Suprapubic skin (tissue), 4 donors: ENCODE measurements at regions not wholly inside any gene's neighbourhood (a gene's known extent, or its start where the extent isn't known, plus 50 kb on each side); places are given as distances from the start of the nearest gene placed in this dataset.

Experiments used
- DNase-seq, 2 donors: peaks; one replicate each; pipeline ENCODE4 v3.0.0-alpha.2; 2019; ENCODE audit warnings: low spot score in 2 of 2
- H3K27ac ChIP-seq: fragments of 200-600 bp; sonication (generic); one replicate; pipeline ENCODE4 v1.5.1; 2019
- H3K27me3 ChIP-seq: fragments of 200-600 bp; sonication (generic); one replicate; pipeline ENCODE4 v1.5.1; 2019
- H3K36me3 ChIP-seq: fragments of 200-600 bp; sonication (generic); one replicate; pipeline ENCODE4 v1.5.1; 2019
- H3K4me1 ChIP-seq: fragments of 200-600 bp; sonication (generic); one replicate; pipeline ENCODE4 v1.5.1; 2019
- H3K4me3 ChIP-seq: fragments of 200-600 bp; sonication (generic); one replicate; pipeline ENCODE4 v1.5.1; 2019; ENCODE audit warnings: mild to moderate bottlenecking
- H3K9me3 ChIP-seq: fragments of 200-600 bp; sonication (generic); one replicate; pipeline ENCODE4 v1.5.1; 2019
- CTCF ChIP-seq, 2 donors: fragments of 200-600 bp in 1 of 2; fragments of 450-650 bp in 1 of 2; sonication (generic) in 1 of 2; IDR thresholded peaks; one replicate each; pipeline ENCODE4 v1.5.1; 2016 to 2019; ENCODE audit warnings: antibody characterized with exemption in 2 of 2, mild to moderate bottlenecking in 1 of 2, moderate library complexity in 1 of 2
- EP300 ChIP-seq: sonication (generic); formaldehyde crosslinking; IDR thresholded peaks from one replicate; pipeline ENCODE4 v1.6.1; 2017; ENCODE audit warnings: antibody characterized with exemption
- POLR2A ChIP-seq, 2 donors: fragments of 450-650 bp; IDR thresholded peaks; one replicate each; pipeline ENCODE4 v1.6.1; 2017; ENCODE audit warnings: antibody characterized with exemption in 2 of 2, mild to moderate bottlenecking in 2 of 2, moderate library complexity in 2 of 2
- POLR2AphosphoS5 ChIP-seq, 3 donors: sonication (generic); formaldehyde crosslinking; IDR thresholded peaks; one replicate each; pipeline ENCODE4 v1.6.1; 2017; ENCODE audit warnings: antibody characterized with exemption in 3 of 3
- WGBS: methylation state at CpG from one replicate; pipeline ENCODE4 v1.1.5; 2018; 5-methylcytosine and 5-hydroxymethylcytosine counted together

GRCh38 chr10:107616031-107616430 is 451.5 kb upstream of the SORCS1 start:
- no peaks in the 10 kb centered on the region for H3K4me1 ChIP-seq
- no peak for DNase-seq

GRCh38 chr10:107614939-107615685 is 450.6 kb upstream of the SORCS1 start:
- TF ChIP-seq POLR2AphosphoS5 (IDR thresholded peaks at IDR 0.05) = no peak
- WGBS = 77% methylated on average over 8 of the region's 8 CpGs
- H3K36me3 ChIP-seq = no peaks in the 10 kb centered on the region

More at GRCh38 chr10:107616031-107616430, 451.5 kb upstream of the SORCS1 start:
- no peaks in the 10 kb centered on the region for H3K9me3 ChIP-seq
- H3K27me3 ChIP-seq = no peaks in the 10 kb centered on the region
- no peak overlapping the region for H3K4me3 ChIP-seq
- H3K27ac ChIP-seq = no peak overlapping the region
- no peak for TF ChIP-seq EP300
- no peak for TF ChIP-seq POLR2AphosphoS5 (IDR thresholded peaks at IDR 0.05)
- no peak for TF ChIP-seq CTCF (IDR thresholded peaks at IDR 0.05)
- no peak for TF ChIP-seq POLR2A (IDR thresholded peaks at IDR 0.05)
- H3K36me3 ChIP-seq = no peaks in the 10 kb centered on the region

GRCh38 chr10:107611115-107611514 is 446.6 kb upstream of the SORCS1 start:
- Histone ChIP-seq H3K4me3 (no peak overlapping the region), H3K4me1 (no peaks in the 10 kb centered on the region), H3K27me3 (no peaks in the 10 kb centered on the region), H3K27ac (no peak overlapping the region), H3K36me3 (no peaks in the 10 kb centered on the region), H3K9me3 (no peaks in the 10 kb centered on the region)
- DNase-seq = no peak
- TF ChIP-seq POLR2A (IDR thresholded peaks at IDR 0.05) (no peak), EP300 (no peak), CTCF (IDR thresholded peaks at IDR 0.05) (no peak), POLR2AphosphoS5 (IDR thresholded peaks at IDR 0.05) (no peak)

More at GRCh38 chr10:107614939-107615685, 450.6 kb upstream of the SORCS1 start:
- no peaks in the 10 kb centered on the region for H3K4me1 ChIP-seq
- H3K27me3 ChIP-seq = no peaks in the 10 kb centered on the region
- DNase-seq = no peak
- no peak overlapping the region for H3K4me3 ChIP-seq
- H3K9me3 ChIP-seq = no peaks in the 10 kb centered on the region
- no peak overlapping the region for H3K27ac ChIP-seq

GRCh38 chr10:107589081-107589480 is 424.6 kb upstream of the SORCS1 start:
- no peak for TF ChIP-seq POLR2A (IDR thresholded peaks at IDR 0.05)
- TF ChIP-seq POLR2AphosphoS5 (IDR thresholded peaks at IDR 0.05) = no peak
- TF ChIP-seq EP300 = no peak
- TF ChIP-seq CTCF (IDR thresholded peaks at IDR 0.05) = no peak
- 97% methylated on average over 3 of the region's 3 CpGs for WGBS

GRCh38 chr10:107585630-107586029 is 421.1 kb upstream of the SORCS1 start:
- no peak overlapping the region for H3K4me3 ChIP-seq
- no peak overlapping the region for H3K27ac ChIP-seq
- peaks cover 15% of the 10 kb centered on the region for H3K9me3 ChIP-seq
- no peaks in the 10 kb centered on the region for H3K36me3 ChIP-seq
- no peaks in the 10 kb centered on the region for H3K27me3 ChIP-seq
- DNase-seq = no peak
- 87% methylated on average over 3 of the region's 3 CpGs for WGBS
- H3K4me1 ChIP-seq = no peaks in the 10 kb centered on the region
- TF ChIP-seq POLR2AphosphoS5 (IDR thresholded peaks at IDR 0.05) (no peak), POLR2A (IDR thresholded peaks at IDR 0.05) (no peak), EP300 (no peak), CTCF (IDR thresholded peaks at IDR 0.05) (no peak)

More at GRCh38 chr10:107589081-107589480, 424.6 kb upstream of the SORCS1 start:
- no peak overlapping the region for H3K27ac ChIP-seq
- no peak for DNase-seq
- no peaks in the 10 kb centered on the region for H3K27me3 ChIP-seq
- peaks cover 10% of the 10 kb centered on the region for H3K9me3 ChIP-seq
- no peaks in the 10 kb centered on the region for H3K4me1 ChIP-seq
- no peak overlapping the region for H3K4me3 ChIP-seq
- no peaks in the 10 kb centered on the region for H3K36me3 ChIP-seq

- no peak overlapping the region for H3K4me3 ChIP-seq
- H3K36me3 ChIP-seq = no peaks in the 10 kb centered on the region
- DNase-seq = no peak
- H3K27me3 ChIP-seq = no peaks in the 10 kb centered on the region
- no peaks in the 10 kb centered on the region for H3K4me1 ChIP-seq
- H3K27ac ChIP-seq = no peak overlapping the region
- peaks cover 15% of the 10 kb centered on the region for H3K9me3 ChIP-seq
- TF ChIP-seq EP300 = no peak
- TF ChIP-seq POLR2A (IDR thresholded peaks at IDR 0.05) = no peak
- no peak for TF ChIP-seq POLR2AphosphoS5 (IDR thresholded peaks at IDR 0.05)
- no peak for TF ChIP-seq CTCF (IDR thresholded peaks at IDR 0.05)
These were observed 419.5 kb upstream of the SORCS1 start for GRCh38 chr10:107583974-107584373.
